ENCODE measurements at regions not wholly inside any gene's neighbourhood (a gene's known extent, or its start where the extent isn't known, plus 50 kb on each side); places are given as distances from the start of the nearest gene placed in this dataset.

GRCh38 chr2:226127682-226128081 is 671.9 kb downstream of the IRS1 start:
- H3K4me3 ChIP-seq (replicated peaks; ENCODE audit: low read depth, low read length), result no peak overlapping the region
- H3K36me3 ChIP-seq (ENCODE audit: control insufficient read depth, insufficient read depth, low read length), result no peaks in the 10 kb centered on the region
- H3K27me3 ChIP-seq (replicated peaks; ENCODE audit: control insufficient read depth, insufficient read depth, low read length), result no peaks in the 10 kb centered on the region
- no peak for TF ChIP-seq CTCF (IDR thresholded peaks at IDR 0.05; ENCODE audit: insufficient read depth, low read length, poor library complexity, severe bottlenecking)
- DNase-seq (ENCODE audit: extremely low read depth, insufficient read length), result no peak

- TF ChIP-seq CTCF (IDR thresholded peaks at IDR 0.05; ENCODE audit: insufficient read depth, low read length, poor library complexity, severe bottlenecking), result no peak
- H3K27me3 ChIP-seq (replicated peaks; ENCODE audit: control insufficient read depth, insufficient read depth, low read length), result no peaks in the 10 kb centered on the region
- H3K36me3 ChIP-seq (ENCODE audit: control insufficient read depth, insufficient read depth, low read length), result no peaks in the 10 kb centered on the region
- no peak overlapping the region for H3K4me3 ChIP-seq (replicated peaks; ENCODE audit: low read depth, low read length)
- DNase-seq (ENCODE audit: extremely low read depth, insufficient read length), result no peak
Observed at GRCh38 chr2:226126104-226126503, 673.5 kb downstream of the IRS1 start.

GRCh38 chr2:226125176-226125883 is 674.3 kb downstream of the IRS1 start:
- H3K4me3 ChIP-seq (replicated peaks; ENCODE audit: low read depth, low read length), result no peak overlapping the region
- no peak for DNase-seq (ENCODE audit: extremely low read depth, insufficient read length)
- H3K36me3 ChIP-seq (ENCODE audit: control insufficient read depth, insufficient read depth, low read length), result no peaks in the 10 kb centered on the region
- no peak for TF ChIP-seq CTCF (IDR thresholded peaks at IDR 0.05; ENCODE audit: insufficient read depth, low read length, poor library complexity, severe bottlenecking)
- H3K27me3 ChIP-seq (replicated peaks; ENCODE audit: control insufficient read depth, insufficient read depth, low read length), result no peaks in the 10 kb centered on the region

- H3K27me3 ChIP-seq (replicated peaks; ENCODE audit: control insufficient read depth, insufficient read depth, low read length), result no peaks in the 10 kb centered on the region
- H3K4me3 ChIP-seq (replicated peaks; ENCODE audit: low read depth, low read length), result no peak overlapping the region
- DNase-seq (ENCODE audit: extremely low read depth, insufficient read length), result no peak
- no peaks in the 10 kb centered on the region for H3K36me3 ChIP-seq (ENCODE audit: control insufficient read depth, insufficient read depth, low read length)
- no peak for TF ChIP-seq CTCF (IDR thresholded peaks at IDR 0.05; ENCODE audit: insufficient read depth, low read length, poor library complexity, severe bottlenecking)
Observed at GRCh38 chr2:226124548-226125011, 675.0 kb downstream of the IRS1 start.

GRCh38 chr2:226123300-226123699 is 676.3 kb downstream of the IRS1 start:
- H3K4me3 ChIP-seq (replicated peaks; ENCODE audit: low read depth, low read length), result no peak overlapping the region
- H3K27me3 ChIP-seq (replicated peaks; ENCODE audit: control insufficient read depth, insufficient read depth, low read length), result no peaks in the 10 kb centered on the region
- H3K36me3 ChIP-seq (ENCODE audit: control insufficient read depth, insufficient read depth, low read length), result no peaks in the 10 kb centered on the region
- TF ChIP-seq CTCF (IDR thresholded peaks at IDR 0.05; ENCODE audit: insufficient read depth, low read length, poor library complexity, severe bottlenecking), result no peak
- no peak for DNase-seq (ENCODE audit: extremely low read depth, insufficient read length)

GRCh38 chr2:226122041-226122440 is 677.6 kb downstream of the IRS1 start:
- Histone ChIP-seq H3K27me3 (replicated peaks; ENCODE audit: control insufficient read depth, insufficient read depth, low read length) (no peaks in the 10 kb centered on the region), H3K36me3 (ENCODE audit: control insufficient read depth, insufficient read depth, low read length) (no peaks in the 10 kb centered on the region), H3K4me3 (replicated peaks; ENCODE audit: low read depth, low read length) (no peak overlapping the region)
- DNase-seq (ENCODE audit: extremely low read depth, insufficient read length), result no peak
- no peak for TF ChIP-seq CTCF (IDR thresholded peaks at IDR 0.05; ENCODE audit: insufficient read depth, low read length, poor library complexity, severe bottlenecking)

All from GM06990 (cell line).